NB4 (cell line): ENCODE measurements at regions not wholly inside any gene's neighbourhood (a gene's known extent, or its start where the extent isn't known, plus 50 kb on each side); places are given as distances from the start of the nearest gene placed in this dataset.

Experiments used
- CTCF ChIP-seq: IDR thresholded peaks from one replicate; pipeline ENCODE4 v1.5.1; 2012; ENCODE audit warnings: low read depth, low read length
- MAX ChIP-seq: IDR thresholded peaks from 2 replicates; pipeline ENCODE4 v1.6.1; 2011; ENCODE audit warnings: low read depth, low read length
- MYC ChIP-seq: IDR thresholded peaks from 2 replicates; pipeline ENCODE4 v1.6.1; 2011; ENCODE audit warnings: low read depth, low read length
- POLR2A ChIP-seq: IDR thresholded peaks from 2 replicates; pipeline ENCODE4 v1.6.1; 2011; ENCODE audit warnings: mild to moderate bottlenecking; ENCODE audit not compliant: insufficient read length; ENCODE audit errors: extremely low read depth

DNA sequence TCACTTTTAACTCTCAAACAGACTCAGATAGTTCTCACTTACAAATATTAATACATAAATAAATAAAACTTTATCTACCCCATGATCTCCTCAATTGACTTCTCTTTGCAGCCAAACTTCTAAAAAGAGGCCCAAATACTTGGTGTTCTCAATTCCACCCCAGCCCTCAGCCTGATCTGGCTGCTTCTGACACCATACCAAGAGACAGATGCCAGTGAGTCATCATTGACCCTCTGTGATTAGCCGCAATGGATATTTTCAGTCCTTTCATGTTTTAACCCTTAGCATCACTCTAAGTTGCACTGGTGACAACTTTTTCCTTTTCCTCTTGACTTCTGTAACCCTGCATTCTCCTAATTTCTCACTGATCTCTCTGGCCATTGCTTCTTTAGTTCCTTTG lies 184.1 kb upstream of the ARHGAP20 start:
- TF ChIP-seq CTCF (no peak), POLR2A (no peak), MAX (no peak), MYC (no peak)
